Neural cell (in vitro differentiated cells): ENCODE measurements at regions not wholly inside any gene's neighbourhood (a gene's known extent, or its start where the extent isn't known, plus 50 kb on each side); places are given as distances from the start of the nearest gene placed in this dataset.

Experiments used
- CTCF ChIP-seq: fragments of 450-650 bp; IDR thresholded peaks from 2 replicates; pipeline ENCODE4 v1.5.1; 2014; ENCODE audit warnings: antibody characterized with exemption, mild to moderate bottlenecking, moderate library complexity; ENCODE audit not compliant: poor library complexity, severe bottlenecking
- EP300 ChIP-seq: fragments of 450-650 bp; conservative IDR thresholded peaks from 2 replicates; pipeline ENCODE4 v1.6.1; 2014; ENCODE audit warnings: antibody characterized with exemption, mild to moderate bottlenecking, moderate library complexity; ENCODE audit not compliant: poor library complexity, severe bottlenecking
- EZH2 ChIP-seq: fragments of 200-600, 300-800 bp; shearing (Covaris generic), sonication (generic); IDR thresholded peaks from 2 replicates; pipeline ENCODE4 v1.6.1; 2014; ENCODE audit warnings: antibody characterized with exemption, low read length, borderline replicate concordance, mild to moderate bottlenecking; ENCODE audit not compliant: insufficient read depth, poor library complexity, severe bottlenecking
- RAD21 ChIP-seq: fragments of 450-650 bp; conservative IDR thresholded peaks from 2 replicates; pipeline ENCODE4 v1.6.1; 2014; ENCODE audit warnings: antibody characterized with exemption, mild to moderate bottlenecking, moderate library complexity

DNA sequence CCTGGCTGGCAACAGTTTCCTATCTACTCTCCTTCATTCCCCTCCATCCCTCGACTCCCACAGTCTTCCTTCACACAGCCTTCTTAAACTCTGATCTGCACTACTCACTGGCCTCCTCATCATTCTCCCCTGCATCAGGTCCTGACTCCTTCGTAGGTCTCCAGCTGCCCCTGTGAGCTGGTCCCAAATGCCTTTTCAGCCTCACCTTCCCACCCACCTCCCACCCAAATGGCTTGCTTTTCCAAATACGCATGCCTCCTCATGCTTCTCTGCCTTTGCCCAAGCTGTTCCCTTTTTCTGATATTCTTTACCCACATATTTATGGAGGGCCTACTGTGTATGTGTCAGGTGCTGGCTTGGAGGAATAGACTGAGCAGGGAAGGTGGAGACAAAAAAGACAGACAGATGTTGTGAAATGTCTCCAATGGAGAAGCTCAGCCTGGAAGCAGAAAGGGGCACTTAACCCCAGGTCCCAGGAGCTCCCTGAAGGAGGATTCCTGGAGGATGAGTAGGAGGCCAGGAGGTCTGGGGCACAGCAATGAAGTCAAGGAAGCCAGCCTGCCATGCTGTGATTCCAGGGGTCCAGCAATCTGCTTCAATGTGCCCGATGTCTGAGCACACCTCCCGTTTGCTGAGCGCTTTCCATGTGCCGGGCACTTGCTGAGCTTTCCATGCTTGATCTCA lies 252.2 kb downstream of the SHQ1 start:
- no peak for TF ChIP-seq CTCF
- TF ChIP-seq EP300: no peak
- TF ChIP-seq EZH2: no peak
- no peak for TF ChIP-seq RAD21
